GM20000 (cell line): ENCODE measurements at regions not wholly inside any gene's neighbourhood (a gene's known extent, or its start where the extent isn't known, plus 50 kb on each side); places are given as distances from the start of the nearest gene placed in this dataset.
"Not testable (repeated sequence)": the region's sequence is repeated elsewhere in the genome, so short reads cannot be mapped to it uniquely, and the experiment has no call there.

ENCODE experiments used
- DNase-seq: peaks from one replicate; pipeline ENCODE4 v3.0.0; 2012; ENCODE audit warnings: low spot score
- TF ChIP-seq, protein P1 (sequence below): IDR thresholded peaks from 2 replicates; pipeline ENCODE4 v1.5.1; 2012; ENCODE audit warnings: mild to moderate bottlenecking, control low read depth; ENCODE audit errors: extremely low read depth, missing control alignments

DNA sequence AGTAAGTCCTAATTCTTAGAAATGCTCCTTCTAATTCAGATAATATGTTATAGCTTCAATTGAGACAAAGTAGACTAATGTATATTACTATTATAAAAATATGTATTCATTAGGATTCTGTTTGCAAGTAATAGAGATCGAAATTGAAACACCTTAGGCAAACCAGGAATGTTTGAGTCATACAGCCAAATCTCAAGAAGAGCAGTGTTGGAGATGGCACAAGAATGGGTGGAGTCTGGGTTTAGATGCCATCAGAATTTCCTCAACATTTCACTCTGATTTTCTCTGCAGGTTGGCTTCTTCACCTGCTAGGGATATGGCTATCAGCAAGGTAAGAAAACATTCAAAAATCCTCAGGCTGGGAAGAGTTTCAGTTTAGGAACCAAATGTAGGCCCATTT is 405.4 kb downstream of the CCDC85A start:
- TF ChIP-seq, protein P1, sequence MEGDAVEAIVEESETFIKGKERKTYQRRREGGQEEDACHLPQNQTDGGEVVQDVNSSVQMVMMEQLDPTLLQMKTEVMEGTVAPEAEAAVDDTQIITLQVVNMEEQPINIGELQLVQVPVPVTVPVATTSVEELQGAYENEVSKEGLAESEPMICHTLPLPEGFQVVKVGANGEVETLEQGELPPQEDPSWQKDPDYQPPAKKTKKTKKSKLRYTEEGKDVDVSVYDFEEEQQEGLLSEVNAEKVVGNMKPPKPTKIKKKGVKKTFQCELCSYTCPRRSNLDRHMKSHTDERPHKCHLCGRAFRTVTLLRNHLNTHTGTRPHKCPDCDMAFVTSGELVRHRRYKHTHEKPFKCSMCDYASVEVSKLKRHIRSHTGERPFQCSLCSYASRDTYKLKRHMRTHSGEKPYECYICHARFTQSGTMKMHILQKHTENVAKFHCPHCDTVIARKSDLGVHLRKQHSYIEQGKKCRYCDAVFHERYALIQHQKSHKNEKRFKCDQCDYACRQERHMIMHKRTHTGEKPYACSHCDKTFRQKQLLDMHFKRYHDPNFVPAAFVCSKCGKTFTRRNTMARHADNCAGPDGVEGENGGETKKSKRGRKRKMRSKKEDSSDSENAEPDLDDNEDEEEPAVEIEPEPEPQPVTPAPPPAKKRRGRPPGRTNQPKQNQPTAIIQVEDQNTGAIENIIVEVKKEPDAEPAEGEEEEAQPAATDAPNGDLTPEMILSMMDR = no peak
- no peak for DNase-seq

DNA sequence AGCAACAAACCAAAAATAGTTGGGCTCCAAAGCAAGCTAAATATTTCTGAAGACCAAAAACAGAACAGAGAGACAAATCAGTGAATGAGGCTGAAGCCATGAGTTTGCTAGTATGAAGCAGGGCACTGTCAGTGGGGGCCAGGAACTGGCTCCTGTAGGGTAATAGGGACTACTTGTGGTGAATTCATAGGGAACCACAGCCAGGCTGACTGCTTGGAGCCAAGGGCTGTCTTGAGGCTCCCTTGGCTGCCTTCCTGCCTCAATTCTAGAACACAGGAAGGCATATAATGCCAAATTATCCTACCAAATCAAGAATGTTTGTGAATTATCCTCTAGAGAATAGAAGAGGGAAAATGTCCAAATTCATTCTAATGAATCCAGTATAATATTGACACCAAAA is 406.0 kb downstream of the CCDC85A start:
- TF ChIP-seq, protein P1 = no peak
- DNase-seq = no peak

DNA sequence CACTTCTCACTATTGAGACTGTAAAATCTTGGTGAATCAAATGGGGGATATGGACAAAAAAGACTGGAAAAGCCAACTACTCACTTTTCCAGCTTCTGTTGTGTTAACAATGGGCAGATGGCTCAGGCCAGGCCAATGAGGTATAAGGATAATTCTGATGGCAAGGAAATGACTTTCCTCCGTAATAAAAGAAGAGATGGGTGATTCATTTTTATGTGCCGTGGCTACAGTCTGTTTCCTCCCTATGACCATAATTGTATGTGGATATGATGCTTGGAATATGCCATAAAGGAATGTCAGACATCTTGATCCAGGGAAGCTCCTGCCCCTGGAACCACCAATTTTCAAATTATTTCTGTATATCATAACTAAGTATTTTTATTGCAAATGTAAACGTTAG is 406.8 kb downstream of the CCDC85A start:
- DNase-seq = no peak
- TF ChIP-seq, protein P1 = no peak

DNA sequence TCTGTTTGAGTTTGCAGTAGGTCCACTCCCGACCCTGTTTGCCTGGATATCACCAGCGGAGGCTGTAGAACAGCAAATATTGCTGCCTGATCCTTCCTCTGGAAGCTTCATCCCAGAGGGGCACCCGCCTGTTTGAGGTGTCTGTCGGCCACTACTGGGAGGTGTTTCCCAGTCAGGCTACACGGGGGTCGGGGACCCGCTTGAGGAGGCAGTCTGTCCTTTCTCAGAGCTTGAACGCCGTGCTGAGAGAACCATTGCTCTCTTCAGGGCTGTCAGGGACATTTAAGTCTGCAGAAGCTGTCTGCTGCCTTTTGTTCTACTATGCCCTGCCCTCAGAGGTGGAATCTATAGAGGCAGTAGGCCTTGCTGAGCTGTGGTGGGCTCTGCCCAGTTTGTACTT is 422.3 kb downstream of the CCDC85A start:
- not testable (repeated sequence) for DNase-seq

DNA sequence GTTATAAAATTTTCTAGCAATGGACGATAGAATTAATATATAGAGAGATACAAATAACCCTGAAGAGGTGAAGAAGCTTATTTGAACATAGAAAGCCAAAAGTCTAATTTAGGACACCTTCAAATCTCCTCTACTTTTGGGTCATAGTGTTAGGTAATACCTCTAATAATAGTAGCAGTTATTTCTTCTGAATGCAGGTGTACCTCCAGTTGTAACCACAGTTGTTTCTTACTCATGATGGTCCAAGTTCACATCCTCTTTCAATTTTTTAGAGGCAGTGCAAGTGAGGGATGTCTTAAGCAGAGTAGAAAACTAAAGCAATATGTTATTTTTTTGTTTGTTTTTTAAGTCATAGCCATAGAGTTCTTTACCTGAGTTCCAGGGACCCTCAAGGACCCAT is 429.5 kb downstream of the CCDC85A start:
- TF ChIP-seq, protein P1 = no peak

DNA sequence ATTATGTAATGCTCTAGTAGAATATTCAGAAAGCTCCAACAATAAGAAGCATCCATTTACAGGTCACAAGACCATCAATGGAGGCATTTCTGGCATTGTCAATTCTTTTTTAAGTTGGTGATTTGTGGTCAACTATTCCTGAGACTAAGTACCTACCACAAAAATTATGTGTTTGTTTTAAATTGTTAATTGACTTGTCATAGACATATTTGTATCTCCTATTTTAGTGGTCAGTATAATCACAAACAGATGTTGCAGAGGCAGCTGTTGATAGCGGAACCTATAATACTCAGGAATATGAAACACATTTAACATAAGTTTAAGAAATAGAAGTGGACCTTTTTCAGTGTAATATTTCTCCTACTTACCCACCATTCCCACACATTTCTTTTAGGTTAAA is 430.1 kb downstream of the CCDC85A start:
- DNase-seq = no peak
- TF ChIP-seq, protein P1 = no peak

More for the DNA sequence above, 429.5 kb downstream of the CCDC85A start:
- peak; percentile 15 for DNase-seq

DNA sequence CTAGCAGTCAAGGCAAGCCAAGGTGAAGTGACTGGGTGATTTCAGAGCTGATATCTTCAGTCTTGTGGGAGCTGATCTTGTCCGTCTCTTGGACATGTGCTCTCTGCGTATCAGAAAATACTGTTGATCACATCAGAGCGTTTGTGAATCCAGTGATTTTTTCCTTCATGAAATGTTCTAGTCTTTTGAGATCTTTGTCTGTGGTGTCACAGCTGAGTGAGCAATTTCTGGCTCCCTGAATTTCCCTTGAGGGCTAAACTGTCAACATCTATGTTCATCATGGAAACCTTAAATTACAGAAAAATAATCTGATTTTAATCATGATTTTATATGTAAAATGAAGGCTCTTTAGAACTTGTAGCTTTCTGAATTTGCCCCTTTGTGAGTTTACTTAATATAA is 432.0 kb downstream of the CCDC85A start:
- TF ChIP-seq, protein P1 = no peak
- DNase-seq = no peak

DNA sequence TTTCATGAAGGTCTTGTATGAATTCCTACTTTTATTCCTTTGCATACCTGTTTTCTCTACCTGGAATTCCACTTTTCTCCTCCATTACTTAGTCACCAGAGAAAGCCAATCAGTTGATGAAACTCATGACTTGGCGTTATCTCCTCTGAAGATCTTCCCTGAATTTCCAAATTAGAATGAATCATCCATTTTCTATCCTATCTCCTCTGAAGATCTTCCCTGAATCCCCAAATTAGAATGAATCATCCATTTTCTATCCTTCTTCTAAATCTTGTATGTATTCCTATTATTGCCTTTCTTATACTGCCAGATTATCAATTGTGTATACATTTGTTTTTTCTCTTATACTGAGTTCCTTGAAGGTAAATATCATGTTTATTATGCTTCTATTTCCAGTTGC is 440.4 kb downstream of the CCDC85A start:
- DNase-seq = no peak
- TF ChIP-seq, protein P1 = no peak
